Fibroblast of pulmonary artery (primary cell): ENCODE measurements at regions not wholly inside any gene's neighbourhood (a gene's known extent, or its start where the extent isn't known, plus 50 kb on each side); places are given as distances from the start of the nearest gene placed in this dataset.

Source experiments
- DNase-seq: peaks from one replicate; pipeline ENCODE4 v3.0.0-alpha.2; 2010; ENCODE audit warnings: low read depth
- H3K4me3 ChIP-seq: replicated peaks from 2 replicates; pipeline ENCODE4 v1.5.1; 2011; ENCODE audit warnings: low read depth, mild to moderate bottlenecking, control low read depth, low read length, moderate library complexity
- TF ChIP-seq, protein P1 (sequence below): IDR thresholded peaks from 2 replicates; pipeline ENCODE4 v1.5.1; 2011; ENCODE audit warnings: mild to moderate bottlenecking, control low read depth, low read length, inconsistent platforms; ENCODE audit errors: missing control alignments

DNA sequence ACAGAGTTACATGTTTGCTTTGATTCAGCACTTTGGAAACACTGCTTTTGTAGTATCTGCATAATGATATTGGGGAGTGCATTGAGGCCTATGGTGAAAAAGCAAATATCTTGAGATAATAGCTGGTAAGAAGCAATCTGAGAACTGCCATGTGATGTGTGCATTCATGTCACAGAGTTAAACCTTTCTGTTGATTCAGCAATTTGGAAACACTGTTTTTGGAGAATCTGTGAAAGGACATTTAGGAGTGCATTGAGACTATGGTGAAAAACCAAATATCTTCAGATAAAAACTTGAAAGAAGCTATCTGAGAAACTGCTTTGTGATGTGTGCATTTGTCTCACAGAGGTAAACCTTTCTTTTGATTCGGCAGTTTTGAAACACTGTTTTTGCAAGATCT is 346.8 kb downstream of the OR4C45 start:
- H3K4me3 ChIP-seq = no peak overlapping the region
- no peak for DNase-seq
- TF ChIP-seq, protein P1, sequence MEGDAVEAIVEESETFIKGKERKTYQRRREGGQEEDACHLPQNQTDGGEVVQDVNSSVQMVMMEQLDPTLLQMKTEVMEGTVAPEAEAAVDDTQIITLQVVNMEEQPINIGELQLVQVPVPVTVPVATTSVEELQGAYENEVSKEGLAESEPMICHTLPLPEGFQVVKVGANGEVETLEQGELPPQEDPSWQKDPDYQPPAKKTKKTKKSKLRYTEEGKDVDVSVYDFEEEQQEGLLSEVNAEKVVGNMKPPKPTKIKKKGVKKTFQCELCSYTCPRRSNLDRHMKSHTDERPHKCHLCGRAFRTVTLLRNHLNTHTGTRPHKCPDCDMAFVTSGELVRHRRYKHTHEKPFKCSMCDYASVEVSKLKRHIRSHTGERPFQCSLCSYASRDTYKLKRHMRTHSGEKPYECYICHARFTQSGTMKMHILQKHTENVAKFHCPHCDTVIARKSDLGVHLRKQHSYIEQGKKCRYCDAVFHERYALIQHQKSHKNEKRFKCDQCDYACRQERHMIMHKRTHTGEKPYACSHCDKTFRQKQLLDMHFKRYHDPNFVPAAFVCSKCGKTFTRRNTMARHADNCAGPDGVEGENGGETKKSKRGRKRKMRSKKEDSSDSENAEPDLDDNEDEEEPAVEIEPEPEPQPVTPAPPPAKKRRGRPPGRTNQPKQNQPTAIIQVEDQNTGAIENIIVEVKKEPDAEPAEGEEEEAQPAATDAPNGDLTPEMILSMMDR = no peak

DNA sequence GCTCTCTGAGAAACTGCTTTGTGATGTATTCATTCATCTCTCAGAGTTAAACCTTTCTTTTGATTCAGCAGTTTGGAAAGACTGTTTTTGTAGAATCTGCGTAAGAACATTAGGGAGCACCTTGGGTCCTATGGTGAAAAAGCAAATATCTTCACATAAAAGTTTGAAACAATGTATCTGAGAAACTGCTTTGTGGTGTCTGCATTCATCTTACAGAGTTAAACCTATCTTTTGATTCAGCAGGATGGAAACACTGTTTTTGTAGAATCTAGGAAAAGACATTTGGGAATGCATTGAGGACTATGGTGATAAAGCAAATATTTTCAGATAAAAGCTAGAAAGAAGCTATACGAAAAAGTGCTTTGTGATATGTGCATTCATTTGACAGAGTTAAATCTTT is 361.3 kb downstream of the OR4C45 start:
- H3K4me3 ChIP-seq = no peak overlapping the region
- DNase-seq = no peak
- TF ChIP-seq, protein P1 = no peak

DNA sequence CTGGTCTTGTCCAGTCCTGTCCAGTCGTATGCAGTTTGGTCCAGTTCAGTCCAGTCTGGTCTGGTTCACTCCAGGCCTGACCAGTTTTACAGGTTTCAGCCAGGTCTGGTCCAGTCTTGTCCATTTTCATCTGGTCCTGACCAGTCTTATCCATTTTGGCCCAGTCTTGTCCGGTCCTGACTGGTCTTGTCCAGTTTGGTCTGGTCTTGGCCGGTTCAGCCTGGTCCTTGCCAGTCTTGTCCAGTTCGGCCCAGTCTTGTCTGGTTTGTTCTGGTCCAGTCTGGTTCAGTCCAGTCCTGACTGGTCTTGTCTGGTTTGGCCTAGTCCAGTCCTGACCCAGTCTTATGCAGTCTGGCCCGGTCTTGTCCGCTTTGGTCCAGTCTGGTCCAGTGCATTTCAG is 380.2 kb downstream of the OR4C45 start:
- DNase-seq = no peak
- H3K4me3 ChIP-seq = no peak overlapping the region
- TF ChIP-seq, protein P1 = no peak

DNA sequence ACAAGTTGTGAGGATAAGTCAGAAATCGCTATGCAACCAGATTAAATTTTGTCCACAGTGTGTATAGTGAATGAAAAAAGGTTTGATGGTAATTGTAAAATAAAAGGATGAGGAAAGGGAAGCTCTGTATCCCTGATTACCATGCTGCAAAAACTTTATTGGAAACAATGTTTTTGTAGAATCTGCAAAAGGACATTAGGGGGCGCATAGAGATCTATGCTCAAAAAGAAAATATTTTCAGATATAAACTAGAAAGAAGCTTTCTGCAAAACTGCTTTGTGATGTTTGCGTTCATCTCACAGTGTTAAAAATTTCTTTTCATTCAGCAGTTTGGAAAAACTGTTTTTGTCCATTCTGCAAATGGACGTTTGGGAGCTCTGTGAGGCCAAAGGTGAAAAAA is 390.5 kb downstream of the OR4C45 start:
- TF ChIP-seq, protein P1 = no peak
- DNase-seq = no peak
- H3K4me3 ChIP-seq = no peak overlapping the region
